HG03060 (cell line): ENCODE measurements at regions not wholly inside any gene's neighbourhood (a gene's known extent, or its start where the extent isn't known, plus 50 kb on each side); places are given as distances from the start of the nearest gene placed in this dataset.

Source experiments
- ATAC-seq: cut with Tn5 transposase; IDR thresholded peaks from one replicate; pipeline ENCODE4 v1.9.1; 2021; ENCODE audit warnings: low read depth, moderate number of reproducible peaks; ENCODE audit not compliant: unreplicated experiment

- ATAC-seq = no peak
These were observed 203.2 kb downstream of the METTL4 start for GRCh38 chr18:2368102-2368501.

DNA sequence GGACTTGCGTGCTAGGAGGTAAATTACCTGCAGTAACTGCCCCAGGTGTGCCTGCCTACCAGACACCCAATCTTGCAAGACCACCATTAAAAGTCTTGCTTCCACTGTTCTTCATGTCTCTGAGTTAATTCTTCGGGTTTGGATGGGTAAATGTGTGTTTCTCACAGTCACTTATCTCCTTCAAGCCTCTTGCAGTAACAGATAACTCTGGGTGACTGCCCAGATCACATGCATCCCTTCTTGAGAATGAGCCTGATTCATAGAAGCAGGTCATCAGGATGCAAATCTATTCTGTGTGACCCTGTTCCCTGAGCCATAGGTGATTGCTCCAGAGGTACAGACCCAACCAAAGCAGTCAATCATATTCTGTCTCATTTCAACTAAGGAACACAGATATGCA is 194.6 kb downstream of the METTL4 start:
- ATAC-seq = no peak

DNA sequence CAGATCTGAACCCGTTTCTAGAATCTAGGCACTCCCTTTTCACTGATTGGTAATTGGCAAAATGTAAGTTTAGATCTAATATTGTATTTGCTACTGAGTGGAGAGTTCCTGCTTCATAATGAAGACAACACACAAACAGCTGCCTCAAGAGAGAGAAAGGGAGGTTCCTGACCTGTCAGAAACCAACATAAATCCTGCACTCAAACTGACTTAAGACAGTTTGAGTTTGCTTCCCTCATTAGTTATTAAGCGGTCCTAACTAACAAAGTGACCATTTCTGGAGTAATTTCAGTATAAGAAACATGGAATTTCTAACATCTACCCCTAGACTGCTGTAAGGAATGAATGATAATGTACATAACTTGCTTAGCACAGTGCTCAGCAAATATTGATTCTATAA is 191.2 kb downstream of the METTL4 start:
- ATAC-seq = no peak

- ATAC-seq = no peak
These were observed 189.8 kb downstream of the METTL4 start for GRCh38 chr18:2381539-2381938.

GRCh38 chr18:2387588-2387987 is 183.7 kb downstream of the METTL4 start:
- no peak for ATAC-seq

DNA sequence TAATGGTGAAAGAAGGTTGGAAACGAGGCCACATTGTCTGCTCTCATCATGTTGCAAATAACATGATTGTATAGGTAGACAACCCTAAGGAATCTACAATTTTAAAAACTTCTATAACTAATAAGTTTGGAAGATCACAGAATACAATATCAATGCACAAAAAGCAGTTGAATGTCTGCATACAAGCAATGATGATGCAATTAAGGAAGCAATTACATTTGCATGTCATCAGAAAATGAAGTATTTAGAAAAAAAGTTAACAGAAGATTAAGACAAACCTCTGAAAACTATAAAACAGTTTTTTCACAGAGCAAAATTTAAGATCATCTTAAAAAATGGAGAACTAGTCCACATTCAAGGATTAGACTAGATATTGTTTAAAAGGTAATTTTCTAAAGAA is 181.1 kb downstream of the METTL4 start:
- no peak for ATAC-seq

GRCh38 chr18:2391470-2391869 is 179.8 kb downstream of the METTL4 start:
- ATAC-seq = no peak

GRCh38 chr18:2392446-2392845 is 178.9 kb downstream of the METTL4 start:
- ATAC-seq = no peak

DNA sequence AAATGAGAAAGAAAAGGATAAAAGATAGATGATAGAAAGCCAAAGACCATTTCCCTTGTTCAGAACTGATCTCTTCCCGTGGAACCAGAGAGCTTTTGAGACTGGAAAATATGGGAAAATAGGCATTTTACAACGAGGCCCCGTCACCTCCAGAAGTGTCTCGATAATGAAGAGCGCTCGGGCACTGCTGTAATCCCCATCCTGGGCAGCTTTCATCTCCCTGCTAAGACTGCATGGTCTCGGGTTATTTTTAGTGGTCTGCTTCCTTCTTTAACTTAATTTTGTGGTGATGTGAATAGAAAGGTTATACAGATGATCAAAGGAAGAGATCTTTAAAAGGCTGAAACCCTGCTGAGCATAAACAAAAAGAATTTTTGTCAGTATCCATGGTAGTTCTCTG is 176.6 kb downstream of the METTL4 start:
- ATAC-seq = no peak

DNA sequence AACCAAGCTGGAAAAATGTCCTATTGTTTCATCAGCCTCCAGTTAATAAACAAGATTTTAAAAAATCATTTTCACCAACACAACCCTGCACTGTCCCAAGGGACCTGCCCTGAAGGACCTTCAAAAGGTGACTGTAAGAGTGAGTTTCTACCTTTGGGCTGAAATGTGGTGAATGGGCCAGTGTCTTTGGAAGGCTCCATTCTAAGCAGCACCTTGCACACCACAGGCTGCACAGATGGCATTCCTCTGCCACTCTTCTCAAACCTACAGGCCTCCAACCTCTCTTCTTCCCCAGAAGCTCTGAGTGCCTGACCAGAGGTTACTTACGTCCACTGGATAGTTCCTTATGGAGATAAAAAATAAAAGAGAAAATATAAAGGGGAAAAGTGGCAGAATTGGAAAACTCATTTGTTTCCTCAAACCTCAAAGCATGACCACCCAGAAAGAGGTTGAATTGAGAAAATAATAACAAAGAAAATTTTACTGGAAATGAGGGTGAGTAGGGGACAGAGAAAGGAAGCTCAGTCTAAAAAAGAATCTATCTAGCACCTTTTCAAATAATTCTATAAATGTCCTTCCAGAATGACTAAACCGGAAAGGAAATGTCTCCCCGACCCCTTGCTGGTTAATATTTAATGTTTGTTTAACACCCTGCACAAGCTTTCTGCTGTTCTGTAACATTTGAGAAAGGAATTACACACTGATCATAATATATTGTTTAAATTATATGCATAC is 175.7 kb downstream of the METTL4 start:
- ATAC-seq = peak; percentile 41

GRCh38 chr18:2396162-2396505 is 175.2 kb downstream of the METTL4 start:
- peak; percentile 23 for ATAC-seq

GRCh38 chr18:2400701-2401196 is 170.6 kb downstream of the METTL4 start:
- ATAC-seq = no peak

DNA sequence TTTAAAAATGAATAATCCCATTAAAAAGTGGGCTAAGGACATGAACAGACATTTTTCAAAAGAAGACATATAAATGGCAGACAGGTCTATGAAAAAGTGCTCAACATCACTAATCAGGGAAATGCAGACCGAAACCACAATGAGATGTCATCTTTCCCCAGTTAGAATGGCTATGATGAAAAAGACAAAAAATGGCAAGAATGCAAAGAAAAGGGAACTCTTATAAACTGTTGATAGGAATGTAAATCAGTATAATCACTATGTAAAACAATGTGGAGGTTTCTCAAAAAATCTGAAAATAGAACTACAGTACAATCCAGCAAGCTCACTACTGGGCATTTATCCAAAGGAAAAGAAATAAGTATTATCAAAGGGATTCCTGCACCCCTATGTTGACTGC is 169.2 kb downstream of the METTL4 start:
- no peak for ATAC-seq

DNA sequence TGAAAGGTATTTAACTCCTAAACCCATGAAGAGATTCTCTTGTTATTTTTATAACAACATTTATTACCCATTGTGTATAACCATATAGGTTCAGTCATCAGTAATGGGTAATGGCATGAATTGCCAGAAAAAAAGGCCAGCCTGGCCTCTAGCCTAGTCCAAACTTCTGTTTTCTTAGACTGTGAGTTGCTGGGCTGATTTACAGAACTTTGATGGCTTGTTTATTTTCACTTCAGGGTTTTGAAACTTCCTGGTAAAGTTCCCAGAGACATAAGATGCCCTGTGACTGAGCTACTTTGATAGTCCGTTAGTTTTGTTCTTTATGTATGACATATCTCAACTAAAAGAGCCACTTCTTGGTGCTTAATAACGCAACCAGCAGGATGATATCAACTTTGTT is 164.8 kb downstream of the METTL4 start:
- ATAC-seq = no peak

GRCh38 chr18:2407961-2408360 is 163.3 kb downstream of the METTL4 start:
- no peak for ATAC-seq

GRCh38 chr18:2409906-2410305 is 161.4 kb downstream of the METTL4 start:
- no peak for ATAC-seq

GRCh38 chr18:2410688-2411087 is 160.6 kb downstream of the METTL4 start:
- no peak for ATAC-seq

DNA sequence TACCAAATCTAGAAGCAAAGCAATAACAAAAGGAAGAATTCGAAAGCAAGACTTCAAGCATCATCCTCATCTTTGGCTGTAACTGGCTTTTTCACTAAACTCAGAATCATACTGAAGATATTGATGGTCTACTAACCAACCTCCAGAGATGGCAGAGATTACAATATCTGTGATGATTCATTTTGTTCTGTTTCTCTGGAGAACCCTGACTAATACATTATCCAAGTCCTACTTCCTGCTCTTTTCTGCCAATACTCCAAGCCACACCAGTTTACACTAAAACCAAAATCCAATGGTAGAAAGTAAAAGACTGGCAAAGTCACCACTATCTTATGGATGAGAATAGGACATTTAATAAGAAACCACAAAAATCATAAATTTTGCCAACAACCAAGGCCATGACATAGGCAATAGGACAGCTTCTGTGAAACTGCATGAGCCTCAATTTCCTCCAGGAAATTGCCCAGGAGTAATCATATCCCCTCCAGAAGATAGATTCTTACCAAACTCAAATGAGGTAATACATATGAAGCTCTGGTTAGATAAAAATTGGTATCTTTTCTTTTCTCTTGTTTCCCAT is 159.8 kb downstream of the METTL4 start:
- ATAC-seq = no peak

DNA sequence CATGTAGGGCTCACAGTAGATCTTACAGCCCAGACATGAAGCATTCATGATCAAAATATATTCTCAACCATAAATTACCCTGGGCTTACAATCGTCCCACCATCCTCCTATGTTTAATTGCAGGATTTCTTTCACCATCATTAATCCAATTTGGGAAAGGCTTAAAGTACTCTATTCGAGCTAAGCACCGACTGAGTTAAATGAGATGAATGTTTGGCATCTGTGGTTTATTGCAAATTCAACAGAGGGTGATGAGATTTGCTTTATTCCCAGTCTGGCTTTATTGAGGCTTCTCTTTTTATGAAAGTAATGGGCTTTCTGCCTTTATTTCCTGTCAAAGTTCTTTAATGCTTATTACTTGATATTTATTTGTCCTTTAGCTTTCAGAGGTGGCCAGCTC is 159.0 kb downstream of the METTL4 start:
- no peak for ATAC-seq

- no peak for ATAC-seq
These were observed 158.1 kb downstream of the METTL4 start for GRCh38 chr18:2412996-2413751.

GRCh38 chr18:2414235-2414634 is 157.1 kb downstream of the METTL4 start:
- ATAC-seq = no peak

DNA sequence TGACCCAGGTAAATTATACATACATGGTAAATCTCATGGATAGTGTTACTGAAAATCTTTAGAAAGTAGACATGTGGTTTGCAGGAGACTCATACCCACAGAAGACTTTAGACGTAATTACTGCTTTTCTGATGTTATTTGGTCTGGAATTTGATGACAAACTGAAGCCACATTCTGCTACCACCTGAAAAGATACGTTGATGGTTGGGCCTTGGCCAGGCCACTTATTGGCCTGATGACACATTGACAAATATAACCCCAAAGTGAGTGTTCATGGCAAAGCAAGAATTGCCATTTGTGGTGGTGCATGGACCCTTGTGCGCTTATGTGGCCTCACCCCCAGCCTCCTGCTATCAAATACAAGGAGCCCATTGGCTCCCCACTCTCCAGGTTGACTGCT is 155.6 kb downstream of the METTL4 start:
- no peak for ATAC-seq
